Mesenchymal stem cell (in vitro differentiated cells and primary cell): ENCODE measurements at regions not wholly inside any gene's neighbourhood (a gene's known extent, or its start where the extent isn't known, plus 50 kb on each side); places are given as distances from the start of the nearest gene placed in this dataset.

Experiments used
- DNase-seq: peaks from one replicate; pipeline ENCODE4 v3.0.0-alpha.2; 2013
- H2AFZ ChIP-seq: one replicate; pipeline ENCODE4 v1.6.1; 2013; ENCODE audit warnings: low read depth, mild to moderate bottlenecking, control low read depth, inconsistent platforms, low read length, moderate library complexity
- H2AK5ac ChIP-seq: 2 replicates; pipeline ENCODE4 v1.6.1; 2013; ENCODE audit warnings: low read length, moderate library complexity, mild to moderate bottlenecking, inconsistent platforms; ENCODE audit not compliant: severe bottlenecking
- H2BK120ac ChIP-seq: one replicate; pipeline ENCODE4 v1.6.1; 2013; ENCODE audit warnings: low read depth, mild to moderate bottlenecking, inconsistent platforms, low read length, moderate library complexity
- H2BK12ac ChIP-seq, 2 experiments: one replicate each; pipeline ENCODE4 v1.6.1; 2013; ENCODE audit warnings: inconsistent platforms in 2 of 2, low read length in 2 of 2, mild to moderate bottlenecking in 2 of 2, moderate library complexity in 2 of 2, control low read depth in 1 of 2
- H2BK15ac ChIP-seq: one replicate; pipeline ENCODE4 v1.6.1; 2013; ENCODE audit warnings: mild to moderate bottlenecking, low read depth, inconsistent platforms; ENCODE audit not compliant: poor library complexity, severe bottlenecking
- H2BK5ac ChIP-seq: 2 replicates; pipeline ENCODE4 v1.6.1; 2013; ENCODE audit warnings: low read depth, mild to moderate bottlenecking, low read length, control low read depth, inconsistent platforms; ENCODE audit not compliant: poor library complexity, severe bottlenecking
- H3K14ac ChIP-seq, 2 experiments: one replicate each; pipeline ENCODE4 v1.6.1; 2013; ENCODE audit warnings: inconsistent platforms in 2 of 2, low read length in 2 of 2, control low read depth in 1 of 2, mild to moderate bottlenecking in 1 of 2, moderate library complexity in 1 of 2
- H3K18ac ChIP-seq, 2 experiments: one replicate each; pipeline ENCODE4 v1.6.1; 2013; ENCODE audit warnings: inconsistent platforms in 2 of 2, low read length in 2 of 2, control low read depth in 1 of 2, low read depth in 1 of 2, mild to moderate bottlenecking in 1 of 2
- H3K23ac ChIP-seq, 2 experiments: one replicate each; pipeline ENCODE4 v1.6.1; 2013; ENCODE audit warnings: inconsistent platforms in 2 of 2, low read length in 2 of 2, mild to moderate bottlenecking in 2 of 2, moderate library complexity in 2 of 2, control low read depth in 1 of 2
- H3K27ac ChIP-seq: 2 replicates; pipeline ENCODE4 v1.5.1; 2013; ENCODE audit warnings: mild to moderate bottlenecking, moderate library complexity, low read length, control low read depth, inconsistent platforms; ENCODE audit not compliant: poor library complexity, severe bottlenecking
- H3K27me3 ChIP-seq, 2 experiments: 2 replicates each; pipeline versions ENCODE4 v1.6.1 to v1.7.0; 2013; ENCODE audit warnings: low read length in 2 of 2, mild to moderate bottlenecking in 2 of 2, moderate library complexity in 2 of 2, control low read depth in 1 of 2, inconsistent platforms in 1 of 2; ENCODE audit not compliant: control insufficient read depth in 1 of 2, insufficient read depth in 1 of 2
- H3K36me3 ChIP-seq, 2 experiments: 2 replicates each; pipeline versions ENCODE4 v1.6.1 to v1.7.0; 2013; ENCODE audit warnings: low read length in 2 of 2, control low read depth in 1 of 2, inconsistent platforms in 1 of 2, low read depth in 1 of 2, mild to moderate bottlenecking in 1 of 2; ENCODE audit not compliant: insufficient read depth in 2 of 2, control insufficient read depth in 1 of 2
- H3K4ac ChIP-seq, 2 experiments: one replicate each; pipeline ENCODE4 v1.6.1; 2013; ENCODE audit warnings: inconsistent platforms in 2 of 2, low read length in 2 of 2, mild to moderate bottlenecking in 2 of 2, moderate library complexity in 2 of 2, control low read depth in 1 of 2, low read depth in 1 of 2
- H3K4me1 ChIP-seq: 2 replicates; pipeline ENCODE4 v1.6.1; 2013; ENCODE audit warnings: low read depth, low read length, control low read depth; ENCODE audit not compliant: control insufficient read depth, insufficient read depth
- H3K4me2 ChIP-seq: 2 replicates; pipeline ENCODE4 v1.6.1; 2013; ENCODE audit warnings: low read length, mild to moderate bottlenecking, inconsistent platforms; ENCODE audit not compliant: poor library complexity, severe bottlenecking
- H3K4me3 ChIP-seq, 2 experiments: 2 replicates each; pipeline versions ENCODE4 v1.5.1 to v1.7.0; 2013; ENCODE audit warnings: low read length in 2 of 2, mild to moderate bottlenecking in 2 of 2, control low read depth in 1 of 2, low read depth in 1 of 2; ENCODE audit not compliant: insufficient read depth in 1 of 2
- H3K79me1 ChIP-seq: replicated peaks from 2 replicates; pipeline ENCODE4 v1.6.1; 2013; ENCODE audit warnings: mild to moderate bottlenecking, control low read depth, low read length, inconsistent platforms; ENCODE audit not compliant: poor library complexity, severe bottlenecking
- H3K9ac ChIP-seq: 2 replicates; pipeline ENCODE4 v1.7.0; 2013; ENCODE audit warnings: mild to moderate bottlenecking, low read length, moderate library complexity
- H3K9me3 ChIP-seq: 2 replicates; pipeline ENCODE4 v1.7.0; 2013; ENCODE audit warnings: mild to moderate bottlenecking, low read length; ENCODE audit not compliant: control insufficient read depth
- H4K8ac ChIP-seq: one replicate; pipeline ENCODE4 v1.6.1; 2013; ENCODE audit warnings: inconsistent platforms, mild to moderate bottlenecking, low read length, moderate library complexity
- H4K91ac ChIP-seq: one replicate; pipeline ENCODE4 v1.6.1; 2013; ENCODE audit warnings: mild to moderate bottlenecking, low read length, inconsistent platforms
- WGBS: methylation state at CpG from one replicate; pipeline ENCODE4 v1.1.7; 2013; ENCODE audit warnings: mixed read lengths; 5-methylcytosine and 5-hydroxymethylcytosine counted together

DNA sequence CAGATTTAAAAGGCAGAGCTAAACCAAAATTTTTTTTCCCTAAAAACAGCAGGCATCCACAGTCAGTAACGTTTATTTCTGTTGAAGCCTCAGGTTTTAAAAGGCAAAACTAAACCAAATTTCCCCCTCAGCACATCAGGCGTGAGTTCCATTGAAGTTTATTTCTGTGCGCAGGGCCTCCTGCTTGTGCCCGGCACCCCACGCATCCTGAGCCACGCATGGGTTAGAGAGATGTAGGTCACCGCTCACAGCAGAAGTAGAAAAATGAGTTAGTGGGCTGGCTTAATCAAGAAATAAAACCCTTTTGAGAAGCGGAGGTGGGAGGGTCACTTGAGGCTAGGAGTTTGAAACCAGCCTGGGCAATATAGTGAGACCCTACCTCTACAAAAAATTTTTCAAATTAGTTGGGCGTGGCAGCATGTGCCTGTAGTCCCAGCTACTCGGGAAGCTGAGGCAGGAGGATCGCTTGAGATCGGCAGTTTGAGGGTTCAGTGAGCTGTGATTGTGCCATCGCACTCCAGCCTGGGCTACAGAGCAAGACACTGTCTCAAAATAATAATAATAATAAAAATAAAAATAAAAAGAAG, 75.6 kb upstream of the SPIN1 start:
- 88% methylated on average over 12 of the region's 13 CpGs for WGBS
- no peak overlapping the region for H4K91ac ChIP-seq
- no peak overlapping the region for H2BK15ac ChIP-seq
- H3K4me3 ChIP-seq: no peak overlapping the region
- no peaks in the 10 kb centered on the region for H3K79me1 ChIP-seq
- H3K9me3 ChIP-seq: no peaks in the 10 kb centered on the region
- H3K36me3 ChIP-seq: no peaks in the 10 kb centered on the region
- peaks cover 4% of the 10 kb centered on the region for H3K4me1 ChIP-seq
- H2AFZ ChIP-seq: no peak overlapping the region
- H3K23ac ChIP-seq: no peak overlapping the region
- no peak overlapping the region for H3K4me2 ChIP-seq
- H3K4ac ChIP-seq: no peak overlapping the region
- no peak overlapping the region for H3K14ac ChIP-seq
- no peak overlapping the region for H2BK120ac ChIP-seq
- H3K9ac ChIP-seq: no peak overlapping the region
- H2BK5ac ChIP-seq: no peak overlapping the region
- no peak overlapping the region for H2AK5ac ChIP-seq
- DNase-seq: no peak
- H3K27ac ChIP-seq: no peak overlapping the region
- peaks cover 0 to 9% of the 10 kb centered on the region in 2 experiments for H3K27me3 ChIP-seq
- H3K18ac ChIP-seq: no peak overlapping the region
- H4K8ac ChIP-seq: no peak overlapping the region
- H2BK12ac ChIP-seq: no peak overlapping the region

DNA sequence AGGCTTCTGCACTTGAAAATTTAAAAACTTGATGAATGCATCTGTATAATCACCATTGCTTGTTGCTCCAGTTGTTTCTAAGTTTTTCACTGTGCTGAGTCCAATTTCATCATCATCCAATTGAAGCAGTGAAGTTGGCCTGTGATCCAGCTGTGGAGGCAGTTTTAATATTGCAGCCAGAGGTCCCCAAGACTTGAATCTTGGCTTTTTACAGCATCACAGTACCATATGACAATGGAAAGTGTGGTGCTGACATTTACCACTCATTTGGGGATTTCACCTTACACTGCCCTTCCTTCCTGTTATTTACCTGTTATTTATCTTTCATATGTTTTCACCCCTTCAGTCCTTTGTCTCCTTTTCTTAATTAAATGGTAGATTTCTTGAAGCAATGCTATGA, 76.2 kb upstream of the SPIN1 start:
- Histone ChIP-seq H3K79me1 (no peaks in the 10 kb centered on the region), H4K8ac (no peak overlapping the region), H3K27ac (no peak overlapping the region), H2BK12ac (no peak overlapping the region), H3K27me3 (peaks cover 0 to 9% of the 10 kb centered on the region in 2 experiments), H3K4me1 (peaks cover 4% of the 10 kb centered on the region), H3K9me3 (no peaks in the 10 kb centered on the region), H3K4ac (no peak overlapping the region), H2AFZ (no peak overlapping the region), H2BK120ac (no peak overlapping the region), H3K14ac (no peak overlapping the region), H2BK5ac (no peak overlapping the region), H4K91ac (no peak overlapping the region), H2AK5ac (no peak overlapping the region), H3K4me3 (no peak overlapping the region), H2BK15ac (no peak overlapping the region), H3K9ac (no peak overlapping the region), H3K36me3 (no peaks in the 10 kb centered on the region), H3K23ac (no peak overlapping the region), H3K18ac (no peak overlapping the region), H3K4me2 (no peak overlapping the region)
- no peak for DNase-seq

DNA sequence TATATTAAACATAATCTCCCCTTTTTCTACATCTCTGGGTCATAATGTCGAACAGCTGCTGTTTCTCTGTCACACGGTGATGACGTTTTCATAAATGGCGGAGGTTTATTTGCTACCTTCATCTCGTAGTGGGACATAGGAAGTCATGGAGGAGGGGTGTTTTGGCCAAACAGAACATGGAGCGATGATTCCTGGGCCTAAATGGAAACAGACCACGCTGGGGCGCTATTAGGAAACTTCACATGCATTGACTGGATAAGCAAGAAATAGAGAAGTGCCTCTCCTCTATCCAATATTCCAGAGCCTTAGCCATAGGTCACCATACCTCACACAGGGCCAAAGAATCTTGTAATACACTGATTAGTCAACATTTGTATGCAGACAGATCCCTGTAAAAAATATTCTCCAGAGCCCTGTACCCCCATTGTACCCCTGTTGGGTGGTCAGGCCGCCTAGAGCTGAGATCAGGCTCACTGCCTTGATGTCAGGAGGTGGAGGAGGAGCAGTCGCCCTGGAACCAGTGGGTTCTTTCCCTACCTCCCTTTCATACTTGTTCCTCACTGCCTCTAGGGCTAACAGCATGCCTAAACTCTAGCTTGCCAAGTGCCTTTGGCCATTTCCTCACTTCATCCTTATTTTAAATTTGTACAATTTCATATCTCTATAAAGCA, 77.8 kb upstream of the SPIN1 start:
- no peak overlapping the region for H3K27ac ChIP-seq
- DNase-seq: no peak
- no peak overlapping the region for H4K8ac ChIP-seq
- H3K14ac ChIP-seq: no peak overlapping the region
- peaks cover 0 to 14% of the 10 kb centered on the region in 2 experiments for H3K27me3 ChIP-seq
- H3K9me3 ChIP-seq: no peaks in the 10 kb centered on the region
- no peak overlapping the region for H3K4me2 ChIP-seq
- H2BK15ac ChIP-seq: no peak overlapping the region
- no peak overlapping the region for H3K4me3 ChIP-seq
- no peak overlapping the region for H3K18ac ChIP-seq
- 74% methylated on average over 10 of the region's 10 CpGs for WGBS
- H3K4me1 ChIP-seq: peaks cover 4% of the 10 kb centered on the region
- H2BK12ac ChIP-seq: no peak overlapping the region
- no peak overlapping the region for H3K9ac ChIP-seq
- no peak overlapping the region for H2BK120ac ChIP-seq
- no peaks in the 10 kb centered on the region for H3K36me3 ChIP-seq
- H4K91ac ChIP-seq: no peak overlapping the region
- no peak overlapping the region for H3K4ac ChIP-seq
- H2AFZ ChIP-seq: no peak overlapping the region
- H3K79me1 ChIP-seq: no peaks in the 10 kb centered on the region
- no peak overlapping the region for H3K23ac ChIP-seq
- no peak overlapping the region for H2AK5ac ChIP-seq
- no peak overlapping the region for H2BK5ac ChIP-seq

DNA sequence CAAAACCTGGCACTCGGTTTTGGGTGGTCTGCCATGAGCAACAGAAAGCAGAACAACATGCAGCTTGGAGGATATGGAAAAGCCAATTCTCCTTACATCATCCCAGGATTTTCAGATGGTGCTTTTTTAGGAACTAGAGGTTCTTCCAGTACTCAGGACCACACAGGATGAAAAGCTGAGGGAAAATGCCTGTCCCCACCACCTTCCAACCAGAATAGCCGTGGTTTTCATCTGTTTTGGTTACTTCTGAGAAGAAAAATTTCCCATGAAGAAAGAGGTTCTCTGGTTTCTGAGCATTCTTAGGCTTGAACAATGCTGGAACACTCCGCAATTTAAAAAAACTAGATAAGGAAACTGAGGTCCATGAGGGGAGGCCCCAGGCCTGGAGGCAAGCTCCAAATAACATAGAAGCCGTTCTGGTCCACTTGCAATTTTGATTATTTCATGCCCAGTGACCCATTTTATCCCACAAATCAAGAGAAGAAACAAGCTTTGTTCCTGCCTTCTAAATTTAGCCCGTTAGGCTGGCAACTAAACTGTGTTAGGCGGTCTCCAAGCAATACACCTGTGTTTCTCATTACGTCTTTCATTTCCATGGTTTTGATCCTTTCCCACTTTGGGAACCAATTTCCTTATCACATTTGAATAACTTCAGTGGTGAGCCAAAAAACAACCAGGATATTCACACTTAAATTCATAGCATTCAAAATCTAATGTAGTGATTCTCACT, 79.2 kb upstream of the SPIN1 start:
- no peaks in the 10 kb centered on the region for H3K79me1 ChIP-seq
- H3K4me1 ChIP-seq: peaks cover 4% of the 10 kb centered on the region
- no peak overlapping the region for H3K18ac ChIP-seq
- no peaks in the 10 kb centered on the region for H3K9me3 ChIP-seq
- no peak overlapping the region for H2BK15ac ChIP-seq
- H4K91ac ChIP-seq: no peak overlapping the region
- no peak overlapping the region for H4K8ac ChIP-seq
- no peak overlapping the region for H2BK120ac ChIP-seq
- H3K14ac ChIP-seq: no peak overlapping the region
- no peak for DNase-seq
- peaks cover 0 to 14% of the 10 kb centered on the region in 2 experiments for H3K27me3 ChIP-seq
- no peak overlapping the region for H2AK5ac ChIP-seq
- no peak overlapping the region for H2BK12ac ChIP-seq
- H3K36me3 ChIP-seq: no peaks in the 10 kb centered on the region
- H3K4me3 ChIP-seq: no peak overlapping the region
- H3K9ac ChIP-seq: no peak overlapping the region
- H2BK5ac ChIP-seq: no peak overlapping the region
- no peak overlapping the region for H2AFZ ChIP-seq
- no peak overlapping the region for H3K27ac ChIP-seq
- H3K4ac ChIP-seq: no peak overlapping the region
- 86% methylated on average over 7 of the region's 7 CpGs for WGBS
- no peak overlapping the region for H3K23ac ChIP-seq
- H3K4me2 ChIP-seq: no peak overlapping the region
